ENCODE measurements at regions not wholly inside any gene's neighbourhood (a gene's known extent, or its start where the extent isn't known, plus 50 kb on each side); places are given as distances from the start of the nearest gene placed in this dataset.

GRCh38 chrX:42725196-42725595, 52.8 kb downstream of the PPP1R2C start:
- no peak for DNase-seq (ENCODE audit: low spot score)

GRCh38 chrX:42720209-42720608, 57.8 kb downstream of the PPP1R2C start:
- DNase-seq (ENCODE audit: low spot score), result no peak

- DNase-seq (ENCODE audit: low spot score), result no peak
These were observed 62.2 kb downstream of the PPP1R2C start for GRCh38 chrX:42715701-42716262.

GRCh38 chrX:42714981-42715700, 62.8 kb downstream of the PPP1R2C start:
- DNase-seq (ENCODE audit: low spot score), result peak; percentile 22

- no peak for DNase-seq (ENCODE audit: low spot score)
These were observed 67.5 kb downstream of the PPP1R2C start for GRCh38 chrX:42710452-42710851.

GRCh38 chrX:42708222-42708621, 69.7 kb downstream of the PPP1R2C start:
- no peak for DNase-seq (ENCODE audit: low spot score)

GRCh38 chrX:42707742-42708141, 70.2 kb downstream of the PPP1R2C start:
- no peak for DNase-seq (ENCODE audit: low spot score)

GRCh38 chrX:42704454-42704853, 73.5 kb downstream of the PPP1R2C start:
- no peak for DNase-seq (ENCODE audit: low spot score)

- no peak for DNase-seq (ENCODE audit: low spot score)
These were observed 80.4 kb downstream of the PPP1R2C start for GRCh38 chrX:42697544-42697943.

- no peak for DNase-seq (ENCODE audit: low spot score)
These were observed 81.3 kb downstream of the PPP1R2C start for GRCh38 chrX:42696536-42697124.

- no peak for DNase-seq (ENCODE audit: low spot score)
These were observed 82.1 kb downstream of the PPP1R2C start for GRCh38 chrX:42695800-42696358.

GRCh38 chrX:42694260-42694815, 83.6 kb downstream of the PPP1R2C start:
- no peak for DNase-seq (ENCODE audit: low spot score)

- DNase-seq (ENCODE audit: low spot score), result no peak
These were observed 86.8 kb downstream of the PPP1R2C start for GRCh38 chrX:42691196-42691595.

GRCh38 chrX:42686706-42687105, 91.3 kb downstream of the PPP1R2C start:
- DNase-seq (ENCODE audit: low spot score), result no peak

- DNase-seq (ENCODE audit: low spot score), result no peak
These were observed 91.7 kb downstream of the PPP1R2C start for GRCh38 chrX:42686296-42686695.

GRCh38 chrX:42684065-42684464, 93.9 kb downstream of the PPP1R2C start:
- DNase-seq (ENCODE audit: low spot score), result no peak

- DNase-seq (ENCODE audit: low spot score), result no peak
These were observed 97.3 kb downstream of the PPP1R2C start for GRCh38 chrX:42680666-42681065.

- no peak for DNase-seq (ENCODE audit: low spot score)
These were observed 99.8 kb downstream of the PPP1R2C start for GRCh38 chrX:42678133-42678532.

GRCh38 chrX:42673301-42673810, 104.6 kb downstream of the PPP1R2C start:
- no peak for DNase-seq (ENCODE audit: low spot score)

- no peak for DNase-seq (ENCODE audit: low spot score)
These were observed 113.3 kb downstream of the PPP1R2C start for GRCh38 chrX:42664680-42665079.

GRCh38 chrX:42628471-42628870, 149.5 kb downstream of the PPP1R2C start:
- no peak for DNase-seq (ENCODE audit: low spot score)

GRCh38 chrX:42627891-42628290, 150.1 kb downstream of the PPP1R2C start:
- no peak for DNase-seq (ENCODE audit: low spot score)

GRCh38 chrX:42624524-42624923, 153.4 kb downstream of the PPP1R2C start:
- no peak for DNase-seq (ENCODE audit: low spot score)
